GM23338 (cell line): ENCODE measurements at regions not wholly inside any gene's neighbourhood (a gene's known extent, or its start where the extent isn't known, plus 50 kb on each side); places are given as distances from the start of the nearest gene placed in this dataset.

Experiments used
- ATAC-seq: fragments of 200-7000 bp; cut with Tn5 transposase; 3 replicates; pipeline ENCODE4 v1.9.1; 2020
- DNase-seq: peaks from one replicate; pipeline ENCODE4 v3.0.0-alpha.2; 2015; ENCODE audit warnings: low spot score
- H2AFZ ChIP-seq: fragments of 200-600 bp; sonication (generic); 2 replicates; pipeline ENCODE4 v1.8.0; 2016; ENCODE audit warnings: antibody characterized with exemption, mild to moderate bottlenecking, moderate library complexity
- H3F3A ChIP-seq: fragments of 200-600 bp; sonication (generic); replicated peaks from 2 replicates; pipeline ENCODE4 v1.8.0; 2017; ENCODE audit warnings: antibody characterized with exemption, mixed run types, low read depth
- H3K27ac ChIP-seq: fragments of 200-600 bp; sonication (generic); 2 replicates; pipeline ENCODE4 v1.6.1; 2016; ENCODE audit warnings: low read depth
- H3K27me3 ChIP-seq: fragments of 200-600 bp; sonication (generic); 2 replicates; pipeline ENCODE4 v1.8.0; 2016; ENCODE audit warnings: mild to moderate bottlenecking, mixed run types, moderate library complexity; ENCODE audit not compliant: insufficient read depth
- H3K36me3 ChIP-seq: fragments of 200-600 bp; sonication (generic); 2 replicates; pipeline ENCODE4 v1.8.0; 2016; ENCODE audit warnings: mild to moderate bottlenecking; ENCODE audit not compliant: insufficient read depth
- H3K4me1 ChIP-seq: fragments of 200-600 bp; sonication (generic); 2 replicates; pipeline ENCODE4 v1.8.0; 2016; ENCODE audit warnings: mild to moderate bottlenecking, moderate library complexity; ENCODE audit not compliant: insufficient read depth
- H3K4me2 ChIP-seq: fragments of 200-600 bp; sonication (generic); 2 replicates; pipeline ENCODE4 v1.7.1; 2017; ENCODE audit warnings: mixed run types
- H3K4me3 ChIP-seq: fragments of 200-600 bp; sonication (generic); 2 replicates; pipeline ENCODE4 v1.6.1; 2016; ENCODE audit warnings: mixed run types
- H3K79me2 ChIP-seq: fragments of 200-600 bp; sonication (generic); replicated peaks from 2 replicates; pipeline ENCODE4 v1.8.0; 2017; ENCODE audit warnings: mild to moderate bottlenecking; ENCODE audit not compliant: insufficient read depth
- H3K9me2 ChIP-seq: fragments of 200-600 bp; sonication (generic); 2 replicates; pipeline ENCODE4 v1.8.0; 2017; ENCODE audit not compliant: insufficient read depth
- H4K20me1 ChIP-seq: fragments of 200-600 bp; sonication (generic); replicated peaks from 2 replicates; pipeline ENCODE4 v1.8.0; 2017; ENCODE audit warnings: mild to moderate bottlenecking; ENCODE audit not compliant: insufficient read depth
- H3K27ac Mint-ChIP-seq: 2 replicates; pipeline ENCODE4 v1.8.0; 2020; ENCODE audit warnings: inconsistent platforms, mild to moderate bottlenecking, moderate library complexity, mixed read lengths
- H3K27me3 Mint-ChIP-seq: 3 replicates; pipeline ENCODE4 v1.8.0; 2022; ENCODE audit warnings: low read depth, mild to moderate bottlenecking, moderate library complexity, mixed read lengths, inconsistent platforms; ENCODE audit not compliant: insufficient read depth, poor library complexity
- H3K36me3 Mint-ChIP-seq: 3 replicates; pipeline ENCODE4 v1.8.0; 2021; ENCODE audit warnings: low read depth, mild to moderate bottlenecking, inconsistent platforms, moderate library complexity, mixed read lengths
- H3K4me1 Mint-ChIP-seq: 3 replicates; pipeline ENCODE4 v1.8.0; 2020; ENCODE audit warnings: mild to moderate bottlenecking, inconsistent platforms, mixed read lengths
- H3K4me3 Mint-ChIP-seq: 3 replicates; pipeline ENCODE4 v1.8.0; 2021; ENCODE audit warnings: moderate library complexity, mild to moderate bottlenecking, inconsistent platforms, mixed read lengths
- H3K9me3 Mint-ChIP-seq: 3 replicates; pipeline ENCODE4 v1.8.0; 2020; ENCODE audit warnings: moderate library complexity, mild to moderate bottlenecking, inconsistent platforms, mixed read lengths
- EZH2 ChIP-seq: fragments of 200-600 bp; sonication (generic); IDR thresholded peaks from one replicate; pipeline ENCODE4 v1.8.0; 2017; ENCODE audit warnings: antibody characterized with exemption, mild to moderate bottlenecking, low read depth; ENCODE audit not compliant: unreplicated experiment
- EZH2phosphoT487 ChIP-seq: fragments of 200-600 bp; sonication (generic); IDR thresholded peaks from one replicate; pipeline ENCODE4 v1.8.1; 2018; ENCODE audit warnings: antibody characterized with exemption; ENCODE audit not compliant: unreplicated experiment
- NANOG ChIP-seq: IDR thresholded peaks from 2 replicates; pipeline ENCODE4 v1.6.1; 2016; ENCODE audit warnings: antibody characterized with exemption, borderline replicate concordance
- POLR2AphosphoS5 ChIP-seq: IDR thresholded peaks from 2 replicates; pipeline ENCODE4 v1.6.1; 2016; ENCODE audit warnings: antibody characterized with exemption, low read depth
- STAT1 ChIP-seq: IDR thresholded peaks from one replicate; pipeline ENCODE4 v1.6.1; 2016; ENCODE audit warnings: antibody characterized with exemption; ENCODE audit not compliant: unreplicated experiment
- ZNF114 ChIP-seq: fragments of 250-450 bp; sonication (Bioruptor Pico); IDR thresholded peaks from 2 replicates; pipeline ENCODE4 v1.5.0; 2020; ENCODE audit warnings: mild to moderate bottlenecking, moderate library complexity
- ZNF331 ChIP-seq: fragments of 250-450 bp; sonication (Bioruptor Pico); IDR thresholded peaks from 2 replicates; pipeline ENCODE4 v1.5.0; 2020; ENCODE audit warnings: low read depth, mild to moderate bottlenecking, moderate library complexity
- TF ChIP-seq, protein P1 (sequence below): fragments of 250-450 bp; sonication (Bioruptor Pico); IDR thresholded peaks from 2 replicates; pipeline ENCODE4 v1.5.0; 2020; ENCODE audit warnings: mild to moderate bottlenecking, moderate library complexity
- TF ChIP-seq, protein P2 (sequence below), 2 experiments: fragments of 200-600 bp in 1 of 2; sonication (generic) in 1 of 2; conservative IDR thresholded peaks; 2 replicates each; pipeline versions ENCODE4 v1.5.1 to v1.6.1; 2016 to 2017; ENCODE audit warnings: antibody characterized with exemption in 2 of 2, low read depth in 2 of 2, mild to moderate bottlenecking in 2 of 2, moderate library complexity in 1 of 2

DNA sequence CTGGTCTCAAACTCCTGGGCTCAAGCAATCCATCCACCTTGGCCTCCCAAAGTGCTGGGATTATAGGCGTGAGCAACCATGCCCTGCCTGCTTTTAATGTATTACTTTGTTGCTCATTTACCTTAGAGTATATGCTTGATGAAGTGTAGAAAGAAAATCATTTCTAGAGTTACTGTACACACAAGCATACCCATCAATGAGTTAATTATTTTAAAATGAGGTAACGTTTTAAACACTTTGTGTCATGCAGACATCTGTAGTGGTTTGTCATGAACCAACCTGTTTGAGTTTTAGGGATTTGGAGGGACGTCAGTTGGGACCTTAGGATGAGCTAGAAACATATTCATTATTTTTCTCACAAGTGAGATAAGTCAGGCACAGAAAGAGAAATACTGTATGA is 332.4 kb upstream of the IGF1R start (continued):
- TF ChIP-seq, protein P1, sequence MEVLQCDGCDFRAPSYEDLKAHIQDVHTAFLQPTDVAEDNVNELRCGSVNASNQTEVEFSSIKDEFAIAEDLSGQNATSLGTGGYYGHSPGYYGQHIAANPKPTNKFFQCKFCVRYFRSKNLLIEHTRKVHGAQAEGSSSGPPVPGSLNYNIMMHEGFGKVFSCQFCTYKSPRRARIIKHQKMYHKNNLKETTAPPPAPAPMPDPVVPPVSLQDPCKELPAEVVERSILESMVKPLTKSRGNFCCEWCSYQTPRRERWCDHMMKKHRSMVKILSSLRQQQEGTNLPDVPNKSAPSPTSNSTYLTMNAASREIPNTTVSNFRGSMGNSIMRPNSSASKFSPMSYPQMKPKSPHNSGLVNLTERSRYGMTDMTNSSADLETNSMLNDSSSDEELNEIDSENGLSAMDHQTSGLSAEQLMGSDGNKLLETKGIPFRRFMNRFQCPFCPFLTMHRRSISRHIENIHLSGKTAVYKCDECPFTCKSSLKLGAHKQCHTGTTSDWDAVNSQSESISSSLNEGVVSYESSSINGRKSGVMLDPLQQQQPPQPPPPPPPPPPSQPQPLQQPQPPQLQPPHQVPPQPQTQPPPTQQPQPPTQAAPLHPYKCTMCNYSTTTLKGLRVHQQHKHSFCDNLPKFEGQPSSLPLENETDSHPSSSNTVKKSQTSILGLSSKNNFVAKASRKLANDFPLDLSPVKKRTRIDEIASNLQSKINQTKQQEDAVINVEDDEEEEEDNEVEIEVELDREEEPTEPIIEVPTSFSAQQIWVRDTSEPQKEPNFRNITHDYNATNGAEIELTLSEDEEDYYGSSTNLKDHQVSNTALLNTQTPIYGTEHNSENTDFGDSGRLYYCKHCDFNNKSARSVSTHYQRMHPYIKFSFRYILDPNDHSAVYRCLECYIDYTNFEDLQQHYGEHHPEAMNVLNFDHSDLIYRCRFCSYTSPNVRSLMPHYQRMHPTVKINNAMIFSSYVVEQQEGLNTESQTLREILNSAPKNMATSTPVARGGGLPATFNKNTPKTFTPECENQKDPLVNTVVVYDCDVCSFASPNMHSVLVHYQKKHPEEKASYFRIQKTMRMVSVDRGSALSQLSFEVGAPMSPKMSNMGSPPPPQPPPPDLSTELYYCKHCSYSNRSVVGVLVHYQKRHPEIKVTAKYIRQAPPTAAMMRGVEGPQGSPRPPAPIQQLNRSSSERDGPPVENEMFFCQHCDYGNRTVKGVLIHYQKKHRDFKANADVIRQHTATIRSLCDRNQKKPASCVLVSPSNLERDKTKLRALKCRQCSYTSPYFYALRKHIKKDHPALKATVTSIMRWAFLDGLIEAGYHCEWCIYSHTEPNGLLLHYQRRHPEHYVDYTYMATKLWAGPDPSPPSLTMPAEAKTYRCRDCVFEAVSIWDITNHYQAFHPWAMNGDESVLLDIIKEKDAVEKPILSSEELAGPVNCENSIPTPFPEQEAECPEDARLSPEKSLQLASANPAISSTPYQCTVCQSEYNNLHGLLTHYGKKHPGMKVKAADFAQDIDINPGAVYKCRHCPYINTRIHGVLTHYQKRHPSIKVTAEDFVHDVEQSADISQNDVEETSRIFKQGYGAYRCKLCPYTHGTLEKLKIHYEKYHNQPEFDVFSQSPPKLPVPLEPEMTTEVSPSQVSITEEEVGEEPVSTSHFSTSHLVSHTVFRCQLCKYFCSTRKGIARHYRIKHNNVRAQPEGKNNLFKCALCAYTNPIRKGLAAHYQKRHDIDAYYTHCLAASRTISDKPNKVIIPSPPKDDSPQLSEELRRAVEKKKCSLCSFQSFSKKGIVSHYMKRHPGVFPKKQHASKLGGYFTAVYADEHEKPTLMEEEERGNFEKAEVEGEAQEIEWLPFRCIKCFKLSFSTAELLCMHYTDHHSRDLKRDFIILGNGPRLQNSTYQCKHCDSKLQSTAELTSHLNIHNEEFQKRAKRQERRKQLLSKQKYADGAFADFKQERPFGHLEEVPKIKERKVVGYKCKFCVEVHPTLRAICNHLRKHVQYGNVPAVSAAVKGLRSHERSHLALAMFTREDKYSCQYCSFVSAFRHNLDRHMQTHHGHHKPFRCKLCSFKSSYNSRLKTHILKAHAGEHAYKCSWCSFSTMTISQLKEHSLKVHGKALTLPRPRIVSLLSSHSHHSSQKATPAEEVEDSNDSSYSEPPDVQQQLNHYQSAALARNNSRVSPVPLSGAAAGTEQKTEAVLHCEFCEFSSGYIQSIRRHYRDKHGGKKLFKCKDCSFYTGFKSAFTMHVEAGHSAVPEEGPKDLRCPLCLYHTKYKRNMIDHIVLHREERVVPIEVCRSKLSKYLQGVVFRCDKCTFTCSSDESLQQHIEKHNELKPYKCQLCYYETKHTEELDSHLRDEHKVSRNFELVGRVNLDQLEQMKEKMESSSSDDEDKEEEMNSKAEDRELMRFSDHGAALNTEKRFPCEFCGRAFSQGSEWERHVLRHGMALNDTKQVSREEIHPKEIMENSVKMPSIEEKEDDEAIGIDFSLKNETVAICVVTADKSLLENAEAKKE (CRISPR knock-in tag), result no peak
- TF ChIP-seq ZNF114 (CRISPR knock-in tag), result no peak

DNA sequence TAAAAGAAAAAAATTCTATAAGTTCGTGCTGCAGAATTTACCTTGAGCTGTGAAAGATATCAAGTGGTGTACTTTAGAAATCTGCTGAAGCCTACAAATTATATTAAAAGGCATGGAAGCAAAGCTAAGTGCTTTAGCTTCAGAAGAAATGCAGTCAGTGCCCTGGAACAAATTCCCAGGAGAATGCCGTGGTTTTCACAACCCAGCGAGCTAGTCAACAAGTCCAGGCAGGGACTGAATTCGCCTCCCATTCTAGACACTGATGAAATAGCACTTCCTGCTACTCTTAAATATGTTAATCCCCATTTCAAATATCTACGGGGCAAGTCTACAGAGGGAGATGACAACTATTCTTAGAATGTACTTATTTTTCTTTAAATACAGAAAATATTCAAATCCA is 326.4 kb upstream of the IGF1R start:
- H3K4me3 ChIP-seq, result no peak overlapping the region
- no peaks in the 10 kb centered on the region for H4K20me1 ChIP-seq
- H3K36me3 ChIP-seq, result peaks cover 15% of the 10 kb centered on the region
- no peaks in the 10 kb centered on the region for H3K9me2 ChIP-seq
- H3K79me2 ChIP-seq, result no peaks in the 10 kb centered on the region
- no peak for DNase-seq
- H3K27ac ChIP-seq, result no peak overlapping the region
- Mint-ChIP-seq H3K36me3 (peaks cover 25% of the 10 kb centered on the region), H3K4me1 (no peaks in the 10 kb centered on the region; the same call in 2 of the 3 replicates), H3K27ac (no peak overlapping the region), H3K27me3 (peaks cover 10% of the 10 kb centered on the region), H3K4me3 (no peak overlapping the region), H3K9me3 (peaks cover 45% of the 10 kb centered on the region)
- H2AFZ ChIP-seq, result no peak overlapping the region
- no peaks in the 10 kb centered on the region for H3K27me3 ChIP-seq
- ATAC-seq, result no peak
- H3K4me1 ChIP-seq, result no peaks in the 10 kb centered on the region
- H3K4me2 ChIP-seq, result no peak overlapping the region
- H3F3A ChIP-seq, result no peaks in the 10 kb centered on the region
- TF ChIP-seq EZH2phosphoT487 (no peak), ZNF114 (CRISPR knock-in tag) (no peak), NANOG (no peak), EZH2 (no peak), POLR2AphosphoS5 (no peak), STAT1 (no peak), ZNF331 (CRISPR knock-in tag) (no peak)
- TF ChIP-seq, protein P1 (CRISPR knock-in tag), result no peak
- TF ChIP-seq, protein P2, sequence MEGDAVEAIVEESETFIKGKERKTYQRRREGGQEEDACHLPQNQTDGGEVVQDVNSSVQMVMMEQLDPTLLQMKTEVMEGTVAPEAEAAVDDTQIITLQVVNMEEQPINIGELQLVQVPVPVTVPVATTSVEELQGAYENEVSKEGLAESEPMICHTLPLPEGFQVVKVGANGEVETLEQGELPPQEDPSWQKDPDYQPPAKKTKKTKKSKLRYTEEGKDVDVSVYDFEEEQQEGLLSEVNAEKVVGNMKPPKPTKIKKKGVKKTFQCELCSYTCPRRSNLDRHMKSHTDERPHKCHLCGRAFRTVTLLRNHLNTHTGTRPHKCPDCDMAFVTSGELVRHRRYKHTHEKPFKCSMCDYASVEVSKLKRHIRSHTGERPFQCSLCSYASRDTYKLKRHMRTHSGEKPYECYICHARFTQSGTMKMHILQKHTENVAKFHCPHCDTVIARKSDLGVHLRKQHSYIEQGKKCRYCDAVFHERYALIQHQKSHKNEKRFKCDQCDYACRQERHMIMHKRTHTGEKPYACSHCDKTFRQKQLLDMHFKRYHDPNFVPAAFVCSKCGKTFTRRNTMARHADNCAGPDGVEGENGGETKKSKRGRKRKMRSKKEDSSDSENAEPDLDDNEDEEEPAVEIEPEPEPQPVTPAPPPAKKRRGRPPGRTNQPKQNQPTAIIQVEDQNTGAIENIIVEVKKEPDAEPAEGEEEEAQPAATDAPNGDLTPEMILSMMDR (conservative IDR thresholded peaks at IDR 0.05; ENCODE audit: low read depth in 2 of 2), result no peak
